Neural cell (in vitro differentiated cells): ENCODE measurements at regions not wholly inside any gene's neighbourhood (a gene's known extent, or its start where the extent isn't known, plus 50 kb on each side); places are given as distances from the start of the nearest gene placed in this dataset.

Source experiments
- RAD21 ChIP-seq: fragments of 450-650 bp; conservative IDR thresholded peaks from 2 replicates; pipeline ENCODE4 v1.6.1; 2014; ENCODE audit warnings: antibody characterized with exemption, mild to moderate bottlenecking, moderate library complexity
- TF ChIP-seq, protein P1 (sequence below): fragments of 450-650 bp; IDR thresholded peaks from 2 replicates; pipeline ENCODE4 v1.5.1; 2014; ENCODE audit warnings: antibody characterized with exemption, mild to moderate bottlenecking, moderate library complexity; ENCODE audit not compliant: poor library complexity, severe bottlenecking

- TF ChIP-seq, protein P1, sequence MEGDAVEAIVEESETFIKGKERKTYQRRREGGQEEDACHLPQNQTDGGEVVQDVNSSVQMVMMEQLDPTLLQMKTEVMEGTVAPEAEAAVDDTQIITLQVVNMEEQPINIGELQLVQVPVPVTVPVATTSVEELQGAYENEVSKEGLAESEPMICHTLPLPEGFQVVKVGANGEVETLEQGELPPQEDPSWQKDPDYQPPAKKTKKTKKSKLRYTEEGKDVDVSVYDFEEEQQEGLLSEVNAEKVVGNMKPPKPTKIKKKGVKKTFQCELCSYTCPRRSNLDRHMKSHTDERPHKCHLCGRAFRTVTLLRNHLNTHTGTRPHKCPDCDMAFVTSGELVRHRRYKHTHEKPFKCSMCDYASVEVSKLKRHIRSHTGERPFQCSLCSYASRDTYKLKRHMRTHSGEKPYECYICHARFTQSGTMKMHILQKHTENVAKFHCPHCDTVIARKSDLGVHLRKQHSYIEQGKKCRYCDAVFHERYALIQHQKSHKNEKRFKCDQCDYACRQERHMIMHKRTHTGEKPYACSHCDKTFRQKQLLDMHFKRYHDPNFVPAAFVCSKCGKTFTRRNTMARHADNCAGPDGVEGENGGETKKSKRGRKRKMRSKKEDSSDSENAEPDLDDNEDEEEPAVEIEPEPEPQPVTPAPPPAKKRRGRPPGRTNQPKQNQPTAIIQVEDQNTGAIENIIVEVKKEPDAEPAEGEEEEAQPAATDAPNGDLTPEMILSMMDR = no peak
- TF ChIP-seq RAD21 = no peak
Measured at GRCh38 chr4:10762561-10762960, 78.0 kb upstream of the CLNK start.
